OCI-LY1 (cell line): ENCODE measurements at regions not wholly inside any gene's neighbourhood (a gene's known extent, or its start where the extent isn't known, plus 50 kb on each side); places are given as distances from the start of the nearest gene placed in this dataset.

Experiments
- CTCF ChIP-seq: fragments of 200-600 bp; sonication (generic), shearing (Covaris generic); IDR thresholded peaks from 2 replicates; pipeline ENCODE4 v1.5.1; 2017; ENCODE audit warnings: mild to moderate bottlenecking, antibody characterized with exemption, low read length, moderate library complexity, mixed read lengths
- EZH2 ChIP-seq: fragments of 200-600 bp; sonication (generic), shearing (Covaris generic); IDR thresholded peaks from 2 replicates; pipeline ENCODE4 v1.8.0; 2017; ENCODE audit warnings: borderline replicate concordance, mixed run types, mild to moderate bottlenecking, antibody characterized with exemption, low read length, moderate library complexity, mixed read lengths

- TF ChIP-seq EZH2 (no peak), CTCF (no peak)
These were observed 446.9 kb downstream of the DYNC2H1 start for GRCh38 chr11:103556171-103556570.
